Right atrium auricular region (tissue), 2 donors: ENCODE measurements at regions not wholly inside any gene's neighbourhood (a gene's known extent, or its start where the extent isn't known, plus 50 kb on each side); places are given as distances from the start of the nearest gene placed in this dataset.

Experiments
- DNase-seq: peaks from one replicate; pipeline ENCODE4 v3.0.0-alpha.2; 2019; ENCODE audit warnings: low spot score
- H3K27ac ChIP-seq, 2 donors: fragments of 200-600 bp; sonication (generic); 1 replicate in 1 of 2; 2 replicates in 1 of 2; pipeline ENCODE4 v1.5.1; 2016 to 2019
- H3K27me3 ChIP-seq, 2 donors: fragments of 200-600 bp; sonication (generic); one replicate each; pipeline versions ENCODE4 v1.5.1 to v1.6.0; 2017 to 2019
- H3K36me3 ChIP-seq: fragments of 200-600 bp; sonication (generic); one replicate; pipeline ENCODE4 v1.5.1; 2016
- H3K4me1 ChIP-seq, 2 donors: fragments of 200-600 bp; sonication (generic); one replicate each; pipeline versions ENCODE4 v1.5.1 to v1.6.0; 2017 to 2019
- H3K4me3 ChIP-seq, 2 donors: fragments of 200-600 bp; sonication (generic); 1 replicate in 1 of 2; 2 replicates in 1 of 2; pipeline ENCODE4 v1.5.1; 2017 to 2019; ENCODE audit warnings: mild to moderate bottlenecking in 1 of 2, moderate library complexity in 1 of 2
- H3K9me3 ChIP-seq, 2 donors: fragments of 200-600 bp; sonication (generic); one replicate each; pipeline ENCODE4 v1.5.1; 2019
- TF ChIP-seq, protein P1 (sequence below), 2 donors: fragments of 200-600 bp; sonication (generic); IDR thresholded peaks; one replicate each; pipeline ENCODE4 v1.5.1; 2019; ENCODE audit warnings: antibody characterized with exemption in 2 of 2

- no peaks in the 10 kb centered on the region for H3K9me3 ChIP-seq
- no peaks in the 10 kb centered on the region for H3K27me3 ChIP-seq
- no peaks in the 10 kb centered on the region for H3K4me1 ChIP-seq
- H3K27ac ChIP-seq, result no peak overlapping the region
- no peaks in the 10 kb centered on the region for H3K36me3 ChIP-seq
- H3K4me3 ChIP-seq, result no peak overlapping the region
- TF ChIP-seq, protein P1, sequence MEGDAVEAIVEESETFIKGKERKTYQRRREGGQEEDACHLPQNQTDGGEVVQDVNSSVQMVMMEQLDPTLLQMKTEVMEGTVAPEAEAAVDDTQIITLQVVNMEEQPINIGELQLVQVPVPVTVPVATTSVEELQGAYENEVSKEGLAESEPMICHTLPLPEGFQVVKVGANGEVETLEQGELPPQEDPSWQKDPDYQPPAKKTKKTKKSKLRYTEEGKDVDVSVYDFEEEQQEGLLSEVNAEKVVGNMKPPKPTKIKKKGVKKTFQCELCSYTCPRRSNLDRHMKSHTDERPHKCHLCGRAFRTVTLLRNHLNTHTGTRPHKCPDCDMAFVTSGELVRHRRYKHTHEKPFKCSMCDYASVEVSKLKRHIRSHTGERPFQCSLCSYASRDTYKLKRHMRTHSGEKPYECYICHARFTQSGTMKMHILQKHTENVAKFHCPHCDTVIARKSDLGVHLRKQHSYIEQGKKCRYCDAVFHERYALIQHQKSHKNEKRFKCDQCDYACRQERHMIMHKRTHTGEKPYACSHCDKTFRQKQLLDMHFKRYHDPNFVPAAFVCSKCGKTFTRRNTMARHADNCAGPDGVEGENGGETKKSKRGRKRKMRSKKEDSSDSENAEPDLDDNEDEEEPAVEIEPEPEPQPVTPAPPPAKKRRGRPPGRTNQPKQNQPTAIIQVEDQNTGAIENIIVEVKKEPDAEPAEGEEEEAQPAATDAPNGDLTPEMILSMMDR (IDR thresholded peaks at IDR 0.05), result no peak
- DNase-seq, result no peak
Measured at GRCh38 chr14:81802341-81802740, 268.7 kb upstream of the SEL1L start.

GRCh38 chr14:81805785-81806184 lies 272.1 kb upstream of the SEL1L start:
- no peaks in the 10 kb centered on the region for H3K9me3 ChIP-seq
- TF ChIP-seq, protein P1 (IDR thresholded peaks at IDR 0.05), result no peak
- H3K27ac ChIP-seq, result no peak overlapping the region

DNA sequence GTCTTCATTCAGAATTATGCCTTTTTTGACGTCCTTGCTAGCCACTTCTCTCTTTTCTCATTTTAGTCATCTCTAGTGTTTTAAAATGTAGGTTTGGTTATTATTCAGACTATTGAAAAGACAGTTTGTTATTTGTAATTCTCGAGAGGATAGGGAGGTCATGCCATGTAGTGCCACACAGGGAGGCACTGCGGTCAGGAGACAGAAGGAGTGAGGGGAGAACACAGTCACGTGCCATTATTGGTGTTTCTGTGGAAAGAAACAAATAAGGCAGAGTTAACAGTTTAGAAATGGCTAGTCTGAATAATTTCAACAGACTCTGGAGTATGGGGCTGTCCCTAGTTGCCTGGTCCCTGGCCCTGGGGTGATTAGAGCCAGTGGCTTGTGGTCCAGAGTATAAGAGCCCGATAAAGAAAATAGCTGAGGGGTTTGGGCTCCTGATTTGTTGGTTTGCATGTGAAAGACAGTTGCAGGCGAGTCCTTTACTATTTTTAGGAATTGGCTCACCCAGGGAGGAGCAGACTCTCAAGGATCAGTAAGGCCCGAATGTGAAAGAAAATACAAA lies 278.1 kb upstream of the SEL1L start:
- Histone ChIP-seq H3K4me1 (no peaks in the 10 kb centered on the region), H3K36me3 (no peaks in the 10 kb centered on the region), H3K4me3 (no peak overlapping the region), H3K27me3 (no peaks in the 10 kb centered on the region), H3K27ac (no peak overlapping the region), H3K9me3 (no peaks in the 10 kb centered on the region)
- DNase-seq, result no peak
- TF ChIP-seq, protein P1 (IDR thresholded peaks at IDR 0.05), result no peak

More at GRCh38 chr14:81805785-81806184, 272.1 kb upstream of the SEL1L start:
- DNase-seq, result no peak
- Histone ChIP-seq H3K27me3 (no peaks in the 10 kb centered on the region), H3K4me1 (no peaks in the 10 kb centered on the region), H3K36me3 (no peaks in the 10 kb centered on the region), H3K4me3 (no peak overlapping the region)

- H3K27me3 ChIP-seq, result no peaks in the 10 kb centered on the region
- H3K4me3 ChIP-seq, result no peak overlapping the region
- no peak for DNase-seq
- TF ChIP-seq, protein P1 (IDR thresholded peaks at IDR 0.05), result no peak
- no peaks in the 10 kb centered on the region for H3K4me1 ChIP-seq
- H3K36me3 ChIP-seq, result no peaks in the 10 kb centered on the region
- no peak overlapping the region for H3K27ac ChIP-seq
- peaks cover 0 to 18% of the 10 kb centered on the region in 2 donors for H3K9me3 ChIP-seq
Measured at GRCh38 chr14:81818271-81818670, 284.6 kb upstream of the SEL1L start.

DNA sequence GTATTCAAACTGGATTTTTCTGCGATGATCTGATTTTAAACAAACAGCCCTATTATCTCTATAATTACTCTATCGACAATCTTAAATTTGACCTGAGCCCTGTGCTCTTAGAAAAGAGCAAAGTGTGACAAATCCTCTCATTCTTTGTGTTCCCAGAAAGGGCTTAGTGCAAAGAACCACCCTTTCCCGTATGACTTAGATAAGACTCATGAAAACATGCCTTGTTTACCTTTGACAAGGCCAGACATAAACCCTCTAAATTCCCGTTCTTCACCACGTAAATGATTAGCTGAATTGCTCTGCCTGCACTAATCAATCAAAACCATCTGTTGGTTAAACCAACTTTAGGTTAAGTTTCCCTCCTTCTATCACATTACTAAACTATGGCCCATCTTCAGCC lies 285.7 kb upstream of the SEL1L start:
- H3K27me3 ChIP-seq, result no peaks in the 10 kb centered on the region
- no peak for DNase-seq
- TF ChIP-seq, protein P1 (IDR thresholded peaks at IDR 0.05), result no peak

DNA sequence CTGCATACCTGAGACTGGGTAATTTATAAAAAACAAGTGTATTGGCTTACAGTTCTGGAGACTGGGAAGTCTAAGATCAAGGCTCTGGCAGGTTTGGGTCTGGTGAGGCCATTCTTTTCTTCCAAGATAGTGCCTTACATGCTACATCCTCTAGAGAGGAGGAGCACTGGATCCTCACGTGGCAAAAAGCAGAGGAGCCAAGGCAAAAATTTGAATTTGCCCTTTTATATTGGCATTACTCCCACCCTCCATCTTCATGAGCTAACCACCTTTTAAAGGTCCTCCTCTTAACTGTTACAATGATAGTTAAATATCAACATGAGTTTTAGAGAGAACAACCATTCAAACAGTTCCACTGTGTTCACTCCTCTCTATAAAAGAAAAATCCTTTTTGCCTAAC lies 286.3 kb upstream of the SEL1L start:
- Histone ChIP-seq H3K36me3 (no peaks in the 10 kb centered on the region), H3K9me3 (peaks cover 0 to 18% of the 10 kb centered on the region in 2 donors), H3K27ac (no peak overlapping the region), H3K4me1 (no peaks in the 10 kb centered on the region), H3K27me3 (no peaks in the 10 kb centered on the region), H3K4me3 (no peak overlapping the region)
- no peak for DNase-seq
- TF ChIP-seq, protein P1 (IDR thresholded peaks at IDR 0.05), result no peak

More for the DNA sequence above, 285.7 kb upstream of the SEL1L start:
- Histone ChIP-seq H3K4me3 (no peak overlapping the region), H3K4me1 (no peaks in the 10 kb centered on the region), H3K9me3 (peaks cover 0 to 18% of the 10 kb centered on the region in 2 donors), H3K36me3 (no peaks in the 10 kb centered on the region), H3K27ac (no peak overlapping the region)
